ENCODE measurements at regions not wholly inside any gene's neighbourhood (a gene's known extent, or its start where the extent isn't known, plus 50 kb on each side); places are given as distances from the start of the nearest gene placed in this dataset.

GRCh38 chr2:217289907-217290280 lies 430.0 kb upstream of the TNP1 start:
- TF ChIP-seq CTCF (IDR thresholded peaks at IDR 0.05; ENCODE audit: insufficient read depth, low read depth, low read length) (no peak), EZH2 (IDR thresholded peaks at IDR 0.05; ENCODE audit: insufficient read depth, low read length) (no peak)
